Femur (tissue), 1 donor: ENCODE measurements at regions not wholly inside any gene's neighbourhood (a gene's known extent, or its start where the extent isn't known, plus 50 kb on each side); places are given as distances from the start of the nearest gene placed in this dataset.

Experiments
- DNase-seq: peaks from one replicate; pipeline ENCODE4 v3.0.0-alpha.2; 2017

DNA sequence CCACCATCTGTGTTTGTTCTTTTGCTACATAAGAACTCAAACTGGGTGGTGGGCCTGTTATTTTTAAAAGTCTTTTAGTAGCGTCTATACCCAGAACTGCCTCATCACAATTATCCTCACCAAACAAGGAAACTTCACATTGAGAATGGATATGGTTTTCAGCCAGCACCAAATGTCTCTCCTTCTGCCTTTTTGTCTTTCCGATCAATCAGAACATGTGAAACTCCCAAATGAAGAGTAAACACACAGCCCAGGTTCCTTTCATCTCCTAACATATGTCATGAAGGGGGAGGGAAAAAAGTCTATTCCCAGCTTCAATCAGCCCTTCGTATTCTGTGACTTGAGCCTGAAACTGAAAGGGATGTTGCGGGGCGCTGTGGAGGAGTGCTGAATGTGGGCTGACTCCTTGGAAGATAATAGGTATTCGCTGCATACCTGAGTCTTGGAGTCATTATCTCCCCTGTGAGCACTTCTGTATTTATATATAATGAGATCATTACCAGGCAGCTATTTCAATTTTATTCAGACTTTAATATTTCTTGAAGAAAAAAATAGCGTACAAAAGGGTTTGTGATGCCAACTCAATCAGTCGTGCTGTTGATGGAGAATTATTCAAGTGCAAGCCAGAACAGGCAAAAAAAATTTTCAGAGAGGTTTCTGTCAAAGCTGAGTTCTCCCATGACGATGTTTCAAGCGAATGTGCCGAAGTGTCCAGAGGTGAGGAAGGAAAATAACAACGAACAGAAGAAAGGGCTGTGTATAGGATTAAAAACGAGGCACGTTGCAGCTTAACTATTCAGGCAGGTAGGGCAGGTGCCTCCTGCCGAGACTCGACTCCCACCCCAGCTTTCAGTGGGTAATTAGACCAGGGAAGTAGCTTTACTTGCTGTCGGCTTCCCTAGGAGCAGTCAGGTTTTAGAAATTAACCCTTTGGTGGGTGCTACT is 163.9 kb upstream of the NOCT start:
- DNase-seq = no peak

DNA sequence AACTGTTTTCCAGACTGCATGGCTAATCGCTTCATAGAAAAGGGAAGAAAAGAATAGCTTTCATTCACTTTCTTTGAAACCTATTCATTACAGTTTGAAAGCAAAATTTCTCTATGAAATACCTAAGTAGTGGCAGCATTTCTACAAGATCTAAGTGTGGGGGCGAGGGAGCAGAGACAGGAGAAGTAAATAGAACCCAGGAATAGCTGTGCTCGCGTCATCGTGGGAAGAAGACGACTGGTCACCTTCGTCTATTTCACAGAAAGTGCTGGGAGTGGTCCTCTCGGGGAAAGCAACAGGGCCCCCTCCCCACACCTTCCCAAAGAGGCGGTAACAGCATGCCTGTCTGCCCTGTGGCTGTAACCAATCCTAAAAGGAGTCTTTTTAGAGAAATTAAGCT is 169.9 kb upstream of the NOCT start:
- DNase-seq = no peak

DNA sequence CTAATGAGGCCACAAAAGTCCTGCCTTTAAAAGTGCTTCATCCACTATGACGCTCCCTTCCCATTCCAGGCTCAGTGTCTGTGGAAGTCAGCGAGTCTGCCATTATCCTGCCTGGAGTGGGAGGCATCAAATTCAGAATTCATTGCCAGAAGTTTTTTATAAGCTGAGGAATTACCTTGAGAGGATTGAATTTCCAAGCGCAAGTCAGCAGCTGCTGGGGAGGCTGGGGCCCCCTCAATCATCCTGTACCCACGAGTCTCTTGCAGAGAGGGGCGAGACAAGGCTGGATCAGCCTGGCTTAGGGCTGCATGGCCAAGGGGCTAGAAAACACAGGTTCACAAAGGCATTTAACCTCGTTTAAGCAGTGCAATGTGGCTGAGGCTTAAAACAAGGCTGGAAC is 170.5 kb upstream of the NOCT start:
- no peak for DNase-seq

DNA sequence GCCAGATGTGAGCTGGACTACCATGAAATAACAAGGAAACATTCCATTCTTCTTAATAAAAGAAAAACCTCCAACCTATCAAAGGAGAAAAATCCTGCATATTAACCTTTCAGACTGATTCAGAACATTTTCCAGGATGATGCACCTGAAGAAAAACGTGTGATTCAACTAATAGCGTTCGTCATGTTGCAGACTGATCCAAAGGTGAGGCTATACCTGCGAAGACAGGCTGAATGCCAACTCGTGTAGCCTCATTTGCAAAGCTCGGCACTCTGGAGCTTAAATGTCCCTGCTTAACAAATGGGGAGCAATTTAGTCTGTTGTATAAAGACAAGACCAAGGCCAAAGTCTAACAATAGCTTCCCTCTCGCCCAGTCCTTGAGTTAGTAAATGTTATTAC is 172.0 kb upstream of the NOCT start:
- no peak for DNase-seq

DNA sequence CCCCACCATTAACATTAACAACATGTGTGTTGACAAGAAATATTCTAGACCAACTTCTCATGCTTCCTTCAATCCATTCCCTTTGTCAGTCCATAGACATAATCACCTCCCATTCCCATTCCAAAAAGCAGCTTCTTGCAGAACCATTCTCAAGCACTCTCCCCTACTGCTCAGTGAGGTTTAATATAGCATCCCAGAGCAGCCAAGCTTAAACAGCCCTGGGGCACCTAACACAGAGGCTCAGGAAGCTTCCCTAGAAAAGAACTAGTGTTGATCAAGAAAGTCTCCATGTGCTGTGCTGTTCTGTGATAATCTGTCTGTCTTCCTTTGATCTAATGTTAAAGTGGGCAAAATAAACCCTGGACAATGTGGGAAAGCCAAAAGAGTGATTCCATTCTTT is 174.2 kb upstream of the NOCT start:
- DNase-seq = no peak

DNA sequence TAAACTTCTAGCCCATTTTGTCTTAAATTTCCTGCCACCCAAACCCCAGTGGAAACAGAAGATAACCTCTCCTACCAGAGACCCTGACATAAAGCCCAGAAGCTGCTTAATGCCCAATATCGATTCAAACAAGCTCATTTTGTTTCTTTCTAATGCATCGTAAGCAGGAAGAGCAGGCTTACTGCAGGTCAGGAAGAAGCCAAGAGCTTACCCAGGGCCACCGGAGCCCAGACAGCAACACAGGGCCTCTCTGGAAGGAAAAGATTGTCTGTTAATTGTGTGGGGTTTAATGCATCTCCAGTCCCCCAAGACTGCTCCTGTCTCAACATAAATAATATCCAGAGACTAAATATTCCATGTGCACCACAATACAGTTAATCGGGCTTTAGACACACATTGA is 177.3 kb upstream of the NOCT start:
- DNase-seq = no peak

DNA sequence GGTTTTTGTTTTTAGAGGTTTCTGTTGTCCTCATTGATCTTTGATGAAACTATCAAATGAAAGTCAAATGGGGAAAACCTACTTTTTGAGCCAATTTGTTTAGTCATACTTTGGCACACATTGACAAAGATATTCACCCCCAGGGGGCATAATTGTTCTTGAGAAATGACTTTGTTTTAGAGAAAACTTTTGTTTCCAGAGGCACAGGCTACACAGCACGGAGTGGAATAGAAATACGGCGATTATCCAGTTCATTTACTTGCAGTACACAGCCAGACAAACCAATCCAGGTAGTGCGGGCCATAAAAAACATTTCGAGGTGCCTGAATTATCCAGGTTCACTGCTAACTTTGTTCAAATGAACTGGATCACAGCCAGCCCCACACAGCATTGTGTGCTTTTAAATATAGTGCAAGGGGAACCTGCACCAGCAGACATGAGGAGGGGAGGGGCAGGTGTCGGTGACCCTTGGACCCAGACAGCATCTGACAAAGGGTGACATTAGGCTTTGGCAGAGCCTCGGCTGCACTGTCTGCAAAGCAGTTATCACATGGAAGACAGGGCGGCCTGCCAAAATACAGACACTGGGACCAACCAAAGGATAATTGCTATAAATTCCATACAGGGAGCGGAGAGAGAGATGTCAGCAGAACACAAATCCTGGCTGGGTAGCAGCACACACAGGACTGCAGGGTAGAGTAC is 179.6 kb upstream of the NOCT start:
- DNase-seq = peak; percentile 55

DNA sequence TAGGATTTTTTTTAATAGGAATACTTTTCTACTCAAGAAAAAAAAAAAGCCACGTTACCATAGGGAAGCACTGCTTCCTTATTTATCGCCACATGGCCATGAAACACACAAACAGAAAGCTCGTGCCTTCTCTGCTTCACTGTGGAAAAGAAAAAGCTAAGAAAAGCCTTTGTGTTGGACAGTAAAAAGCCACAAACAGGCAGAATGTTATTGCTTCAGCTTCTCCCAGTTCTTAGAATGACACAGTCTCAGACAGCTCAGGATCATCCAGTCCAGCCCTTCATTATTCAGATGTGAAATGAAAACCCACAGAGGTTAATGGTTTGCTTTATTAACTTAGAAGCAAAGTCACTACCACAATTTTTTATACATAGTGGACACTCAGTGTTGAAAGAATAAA is 181.6 kb upstream of the NOCT start:
- DNase-seq = no peak

DNA sequence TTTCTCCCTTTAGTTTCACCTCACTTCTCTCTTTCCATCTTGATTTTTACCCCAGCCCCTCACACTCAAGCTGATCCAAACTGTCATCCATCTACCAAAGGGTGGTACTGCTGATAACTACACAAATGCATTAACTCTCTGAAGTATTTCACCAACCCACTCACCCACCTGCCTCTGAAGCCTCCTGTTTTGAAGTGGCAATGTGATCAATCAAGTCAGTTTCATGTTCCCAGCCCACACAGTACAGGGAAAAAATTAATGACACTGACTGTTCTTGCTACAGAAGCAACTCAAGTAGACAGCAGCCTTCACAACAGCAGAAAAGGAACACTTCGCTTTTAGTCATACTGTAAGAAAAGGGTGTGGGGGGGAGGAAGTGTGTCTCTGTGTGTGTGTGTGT is 183.0 kb upstream of the NOCT start:
- DNase-seq = no peak

DNA sequence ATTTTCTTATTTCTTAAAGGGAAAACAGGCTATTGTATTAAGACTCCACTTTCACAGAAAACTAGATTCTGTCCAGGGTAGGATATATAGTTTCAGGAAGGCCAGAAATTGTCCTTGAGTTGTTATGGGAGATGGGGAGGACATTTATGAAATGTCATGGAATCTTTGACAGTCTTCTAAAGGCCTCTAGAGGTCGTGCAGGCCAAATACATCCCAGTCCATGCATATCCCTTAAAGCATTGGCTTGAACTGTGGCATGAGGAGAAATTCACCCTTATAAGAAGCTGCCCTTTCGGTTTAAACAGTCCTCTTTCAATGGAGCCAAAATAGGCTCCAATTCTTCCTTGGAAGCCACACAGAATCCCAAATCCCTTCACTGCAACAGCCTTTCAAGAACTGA is 183.6 kb upstream of the NOCT start:
- no peak for DNase-seq

DNA sequence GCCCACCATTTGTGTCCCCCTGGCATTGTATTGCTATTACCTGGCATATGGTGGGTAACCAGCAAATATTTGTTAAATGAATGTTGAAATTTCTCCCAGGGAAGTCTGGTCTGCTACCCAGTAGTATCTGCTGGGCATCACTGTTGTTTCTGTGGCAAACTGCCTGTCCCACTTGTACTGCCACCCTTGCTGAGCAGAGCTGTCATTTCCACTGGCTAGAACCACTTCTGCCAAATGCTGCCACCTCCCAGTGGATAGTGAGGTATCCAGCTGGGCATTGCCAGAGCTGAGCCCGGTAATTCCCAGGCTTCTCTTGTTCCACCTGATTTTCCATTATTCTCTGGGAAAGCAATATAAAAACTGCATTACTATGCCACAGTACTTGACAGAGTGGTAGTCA is 186.7 kb upstream of the NOCT start:
- DNase-seq = no peak

DNA sequence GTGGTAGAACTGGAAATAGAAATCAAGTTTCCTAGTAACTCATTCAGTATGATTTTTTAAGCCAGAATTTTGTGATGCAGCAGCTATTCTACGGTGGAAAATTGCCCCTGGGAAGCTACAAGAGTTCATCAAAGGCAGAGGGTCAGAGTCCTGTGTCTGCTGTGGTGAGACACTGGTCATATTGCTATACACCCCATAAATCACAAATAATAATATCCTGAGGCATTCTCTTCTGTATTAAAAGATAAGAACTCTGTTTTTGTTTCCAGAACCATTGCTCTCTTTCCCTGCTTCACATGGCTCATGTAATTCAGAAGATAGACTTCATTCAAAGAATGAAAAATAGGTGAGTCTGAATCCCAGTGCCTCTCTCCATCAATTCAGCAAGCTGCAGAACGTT is 188.8 kb upstream of the NOCT start:
- no peak for DNase-seq

DNA sequence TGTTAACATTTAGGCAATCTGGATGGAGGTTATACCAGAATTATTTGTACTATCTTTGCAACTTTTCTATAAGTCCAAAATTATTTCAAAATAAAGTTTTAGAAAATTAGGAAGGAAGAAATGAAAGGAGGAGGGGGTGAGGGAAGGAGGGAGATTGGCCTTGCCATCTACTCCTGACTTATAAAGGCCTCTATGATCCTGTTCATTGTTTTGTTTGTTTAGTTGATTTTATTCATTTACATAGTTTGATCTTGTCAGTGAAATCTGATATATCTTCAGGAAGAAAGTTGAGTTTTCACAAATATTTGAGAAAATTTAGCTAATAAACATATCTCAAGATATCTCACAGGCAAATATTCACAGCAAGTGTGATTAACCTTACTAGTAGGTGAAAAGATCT is 189.3 kb upstream of the NOCT start:
- DNase-seq = no peak

DNA sequence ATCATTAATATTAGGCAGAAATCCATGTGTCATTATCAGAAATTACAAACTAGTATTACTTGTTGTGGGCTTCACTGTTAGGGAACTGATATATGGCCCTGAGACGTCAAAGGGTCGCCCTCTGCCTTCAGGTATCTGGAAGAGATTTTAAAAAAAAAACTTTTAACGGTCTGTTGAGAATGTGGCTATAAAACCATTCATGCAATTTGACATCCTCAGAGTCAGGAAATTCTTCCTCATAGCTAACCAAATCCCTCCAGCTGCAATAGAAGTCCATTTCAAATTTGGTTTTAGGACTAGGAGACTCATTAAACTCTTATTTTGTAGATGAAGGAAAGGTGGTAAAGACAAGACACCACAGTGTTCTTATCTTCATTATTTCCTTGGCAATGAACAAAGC is 194.2 kb upstream of the NOCT start:
- DNase-seq = no peak

DNA sequence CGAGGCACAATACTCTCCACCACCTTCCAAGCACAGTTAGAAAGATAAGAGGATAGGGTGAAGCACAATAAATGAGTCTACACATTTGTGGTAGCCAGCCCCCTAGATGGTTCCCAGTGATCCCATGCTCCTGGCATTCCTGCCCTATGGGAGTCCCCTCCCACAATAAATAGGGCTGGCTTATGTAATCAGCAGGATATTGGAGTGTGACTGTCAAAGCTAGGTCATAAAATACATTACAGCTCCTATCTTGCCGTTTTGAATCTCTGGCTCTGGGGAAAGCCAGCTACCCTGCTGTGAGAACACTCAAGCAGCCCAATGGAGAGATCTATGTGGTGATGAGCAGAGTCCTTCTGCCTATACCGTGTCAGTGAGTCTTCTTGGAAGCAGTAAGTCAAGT is 198.7 kb upstream of the NOCT start:
- DNase-seq = no peak

DNA sequence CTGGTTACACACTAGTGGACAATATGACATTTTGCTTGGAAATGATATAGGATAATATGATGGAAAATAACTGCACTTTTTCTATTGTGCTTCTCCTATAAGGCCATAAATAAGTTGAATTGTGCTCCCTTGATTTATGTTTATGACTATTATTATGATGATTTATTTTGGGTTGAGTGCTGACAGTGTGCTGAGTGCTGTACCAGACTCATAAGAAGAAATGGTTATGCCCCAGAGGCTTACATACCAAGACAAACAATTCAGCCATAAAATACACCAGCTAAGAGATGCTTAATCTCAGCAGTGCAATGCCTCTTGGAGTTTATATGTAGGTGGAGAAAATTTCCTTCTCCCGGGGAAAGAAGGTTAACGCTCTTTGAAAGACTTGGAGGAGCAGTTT is 199.8 kb upstream of the NOCT start:
- no peak for DNase-seq

DNA sequence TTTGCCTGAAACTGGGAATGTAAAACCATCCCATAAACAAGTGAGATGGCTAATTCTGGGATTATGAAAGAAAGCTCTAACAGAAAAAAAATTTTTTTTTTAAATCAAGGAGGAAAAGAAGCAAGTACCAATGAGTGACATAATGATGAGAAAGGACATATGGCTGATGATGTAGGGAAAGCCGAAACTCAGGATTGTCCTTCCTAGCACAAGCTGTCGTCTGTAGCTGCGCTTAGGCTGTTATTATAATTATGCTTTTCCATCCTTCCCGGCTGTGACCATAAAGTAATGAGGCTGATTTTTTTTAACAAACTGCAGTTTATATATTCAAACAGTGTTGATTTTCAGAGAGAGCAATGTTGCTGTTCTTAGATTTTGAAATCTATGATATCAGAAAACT is 209.8 kb upstream of the NOCT start:
- no peak for DNase-seq

DNA sequence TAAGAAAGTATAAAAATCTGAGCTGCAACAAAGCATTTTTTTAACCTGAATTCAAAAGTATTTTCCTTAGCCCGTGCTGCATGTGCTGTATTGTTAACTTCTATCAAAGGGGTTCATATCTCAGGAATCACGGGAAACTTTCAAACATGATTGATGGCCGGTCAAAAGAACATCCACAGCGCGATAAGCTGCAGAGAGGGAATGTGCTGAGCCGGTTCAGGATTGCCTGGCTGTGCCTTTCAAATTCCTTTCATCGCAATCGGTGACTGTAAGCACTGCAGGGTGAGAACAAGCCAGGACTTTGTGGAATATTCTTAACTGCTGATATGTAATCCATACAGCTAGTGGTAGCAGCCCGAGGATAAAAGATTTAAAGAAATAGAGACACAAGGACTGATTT is 210.9 kb upstream of the NOCT start:
- DNase-seq = no peak

DNA sequence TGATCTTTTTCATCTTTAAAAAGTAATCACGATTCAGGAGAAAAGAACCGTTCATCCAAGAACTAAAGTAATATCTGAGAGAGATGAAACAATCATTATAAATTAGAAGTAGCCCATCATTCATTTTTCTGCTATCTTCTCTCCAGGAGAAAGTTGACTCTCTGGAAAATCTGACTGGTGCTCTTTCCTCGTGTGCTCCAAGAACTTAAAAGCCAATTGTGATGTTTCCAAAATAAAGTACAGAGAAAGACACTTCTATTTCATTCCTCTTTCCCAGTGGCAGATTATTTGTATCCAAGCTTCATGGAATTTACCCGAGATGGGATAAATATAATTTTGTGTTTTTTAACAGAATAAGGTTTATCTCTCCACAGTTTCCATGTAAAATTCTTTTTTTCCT is 212.5 kb upstream of the NOCT start:
- DNase-seq = no peak

DNA sequence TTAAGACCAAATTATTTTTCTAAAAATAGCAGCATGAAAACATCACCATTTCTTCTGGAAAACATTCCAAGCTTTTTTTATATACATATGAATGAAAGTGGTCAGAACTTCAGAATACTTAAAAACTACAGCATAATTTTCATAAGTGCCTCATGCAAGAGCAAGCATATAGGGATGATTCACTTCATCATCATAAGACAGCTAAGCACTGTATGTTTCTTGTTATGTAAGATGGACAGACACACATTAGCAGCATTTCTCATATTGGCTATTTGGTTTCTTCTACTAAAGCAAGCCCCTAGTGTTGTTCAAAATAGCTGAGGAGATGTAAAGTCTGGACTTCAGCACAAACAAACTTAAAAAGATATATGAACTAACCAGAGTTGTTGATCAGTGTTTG is 213.1 kb upstream of the NOCT start:
- DNase-seq = no peak

DNA sequence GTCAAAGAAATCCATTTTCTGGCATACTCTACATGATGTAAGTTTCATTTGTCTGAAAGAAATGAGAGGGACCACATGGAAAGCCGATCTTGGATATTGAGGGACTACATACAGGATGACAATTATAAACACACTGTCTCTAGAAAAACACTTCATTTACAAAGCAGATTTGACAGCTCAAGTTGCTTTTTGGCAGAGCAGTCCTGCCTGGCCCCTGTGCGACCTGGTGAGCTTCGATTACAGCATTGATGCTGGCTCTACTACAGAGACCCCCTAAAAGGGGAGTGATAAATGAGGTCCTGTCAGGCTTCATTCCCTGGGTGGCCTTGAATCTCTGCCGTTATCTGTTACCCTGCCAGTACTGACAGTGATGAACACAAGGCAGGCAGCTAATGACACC is 215.2 kb upstream of the NOCT start:
- no peak for DNase-seq

DNA sequence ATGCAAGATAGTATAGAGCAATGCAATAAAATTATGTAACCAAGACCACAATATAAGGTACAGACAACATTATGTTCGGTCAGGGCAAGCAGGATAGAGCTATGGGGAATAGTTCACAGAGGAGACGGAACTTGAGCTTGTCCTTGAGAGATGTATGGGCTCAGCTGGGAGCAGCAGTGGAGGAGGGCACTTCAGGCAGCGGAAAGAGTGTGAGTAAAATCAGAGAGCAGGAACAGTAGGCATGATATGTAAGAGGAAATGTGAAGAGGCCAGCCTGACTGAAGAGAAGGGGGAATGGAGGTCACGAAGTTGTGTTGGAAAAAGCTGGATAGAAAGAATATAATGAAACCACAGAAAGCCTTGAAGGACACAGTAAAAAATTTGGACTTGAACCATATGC is 217.2 kb upstream of the NOCT start:
- no peak for DNase-seq

DNA sequence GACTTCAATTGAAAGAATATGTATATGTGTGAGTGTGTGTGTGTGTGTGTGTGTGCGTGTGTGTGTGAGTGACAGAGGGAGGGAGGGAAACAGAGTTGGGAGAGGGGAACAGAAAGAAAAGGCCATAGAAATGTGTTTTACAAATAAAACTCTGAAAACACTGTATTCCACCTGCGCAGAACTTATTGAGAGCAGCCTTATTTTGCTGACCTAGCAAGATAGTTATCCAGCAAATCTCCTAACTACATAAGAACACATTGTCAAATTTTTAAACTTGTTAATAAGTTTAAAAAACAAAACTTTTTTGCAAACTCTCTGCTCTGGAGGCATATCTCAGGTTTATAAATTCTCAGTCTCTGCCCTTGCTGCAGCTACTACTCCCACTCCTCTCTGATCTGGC is 217.9 kb upstream of the NOCT start:
- DNase-seq = no peak

DNA sequence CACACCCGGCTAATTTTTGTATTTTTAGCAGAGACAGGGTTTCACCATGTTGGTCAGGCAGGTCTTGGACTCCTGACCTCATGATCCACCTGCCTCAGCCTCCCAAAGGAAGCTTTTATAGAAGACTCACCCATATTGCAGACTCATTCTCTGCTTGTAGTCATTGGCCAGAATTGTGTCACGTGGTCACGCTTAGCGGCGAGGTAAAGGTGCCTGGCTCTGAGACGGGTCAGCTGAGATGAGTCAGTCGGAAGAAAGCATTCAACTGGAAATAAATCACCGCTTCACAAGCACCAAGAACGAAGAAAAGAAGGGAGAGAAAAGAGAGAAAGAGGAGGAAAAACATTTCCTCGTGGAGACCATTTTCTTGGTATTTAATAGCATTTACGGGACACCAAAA is 218.8 kb upstream of the NOCT start:
- no peak for DNase-seq
